GM13977 (cell line): ENCODE measurements at regions not wholly inside any gene's neighbourhood (a gene's known extent, or its start where the extent isn't known, plus 50 kb on each side); places are given as distances from the start of the nearest gene placed in this dataset.

Experiments
- DNase-seq: peaks from one replicate; pipeline ENCODE4 v3.0.0; 2012; ENCODE audit warnings: low spot score
- in situ Hi-C: fragments of 300-500 bp; cut with MboI; formaldehyde crosslinking; loops from one replicate; pipeline ENCODE4 v1.12.0; 2022; ENCODE audit warnings: low sequenced_read_pairs, low pct_unique_long_range_greater_than_20kb, mixed read lengths, inconsistent platforms; ENCODE audit not compliant: unreplicated experiment
- TF ChIP-seq, protein P1 (sequence below): IDR thresholded peaks from 2 replicates; pipeline ENCODE4 v1.5.1; 2012; ENCODE audit warnings: mild to moderate bottlenecking, control low read depth; ENCODE audit not compliant: insufficient read depth; ENCODE audit errors: extremely low read depth, missing control alignments

DNA sequence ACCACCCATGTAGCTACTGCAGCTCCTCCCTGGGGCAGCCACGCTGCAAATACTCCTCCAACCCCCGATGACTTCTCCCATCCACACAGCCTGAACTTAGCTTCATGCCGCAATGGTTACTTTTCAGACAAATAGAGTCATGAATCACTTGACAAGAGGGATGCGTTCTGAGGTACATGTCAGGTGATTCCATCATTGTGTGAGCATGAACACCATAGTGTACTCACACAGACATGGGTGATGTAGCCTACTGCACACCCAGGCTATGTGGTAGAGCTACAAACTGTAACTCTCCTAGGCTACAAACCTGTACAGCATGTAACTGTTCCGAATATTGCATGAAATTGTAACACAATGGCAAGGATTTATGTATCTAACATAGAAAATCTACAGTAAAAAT, 298.5 kb upstream of the SLC35B3 start:
- in situ Hi-C loops, result no loop called here
- TF ChIP-seq, protein P1, sequence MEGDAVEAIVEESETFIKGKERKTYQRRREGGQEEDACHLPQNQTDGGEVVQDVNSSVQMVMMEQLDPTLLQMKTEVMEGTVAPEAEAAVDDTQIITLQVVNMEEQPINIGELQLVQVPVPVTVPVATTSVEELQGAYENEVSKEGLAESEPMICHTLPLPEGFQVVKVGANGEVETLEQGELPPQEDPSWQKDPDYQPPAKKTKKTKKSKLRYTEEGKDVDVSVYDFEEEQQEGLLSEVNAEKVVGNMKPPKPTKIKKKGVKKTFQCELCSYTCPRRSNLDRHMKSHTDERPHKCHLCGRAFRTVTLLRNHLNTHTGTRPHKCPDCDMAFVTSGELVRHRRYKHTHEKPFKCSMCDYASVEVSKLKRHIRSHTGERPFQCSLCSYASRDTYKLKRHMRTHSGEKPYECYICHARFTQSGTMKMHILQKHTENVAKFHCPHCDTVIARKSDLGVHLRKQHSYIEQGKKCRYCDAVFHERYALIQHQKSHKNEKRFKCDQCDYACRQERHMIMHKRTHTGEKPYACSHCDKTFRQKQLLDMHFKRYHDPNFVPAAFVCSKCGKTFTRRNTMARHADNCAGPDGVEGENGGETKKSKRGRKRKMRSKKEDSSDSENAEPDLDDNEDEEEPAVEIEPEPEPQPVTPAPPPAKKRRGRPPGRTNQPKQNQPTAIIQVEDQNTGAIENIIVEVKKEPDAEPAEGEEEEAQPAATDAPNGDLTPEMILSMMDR, result no peak
- no peak for DNase-seq

DNA sequence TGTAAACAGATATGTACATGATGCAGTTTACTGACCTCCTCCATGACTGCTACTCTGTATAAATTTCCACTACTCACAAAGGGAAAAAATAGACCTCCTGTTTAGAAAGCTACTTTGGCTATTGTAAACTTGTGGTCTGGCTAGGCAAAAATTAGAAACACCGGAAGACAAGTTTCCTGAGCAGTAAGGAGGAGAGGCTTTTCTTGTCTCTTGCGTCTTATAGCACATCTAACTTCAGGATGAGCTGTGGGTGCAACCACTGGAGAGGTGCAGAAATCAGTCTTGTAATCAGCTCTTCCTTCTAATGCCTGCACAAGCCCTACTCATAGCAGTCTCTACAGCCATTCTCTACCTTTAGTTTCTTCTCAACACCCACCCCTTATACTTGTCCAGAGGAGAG, 296.5 kb upstream of the SLC35B3 start:
- in situ Hi-C loops, result no loop called here
- TF ChIP-seq, protein P1, result no peak
- DNase-seq, result no peak

DNA sequence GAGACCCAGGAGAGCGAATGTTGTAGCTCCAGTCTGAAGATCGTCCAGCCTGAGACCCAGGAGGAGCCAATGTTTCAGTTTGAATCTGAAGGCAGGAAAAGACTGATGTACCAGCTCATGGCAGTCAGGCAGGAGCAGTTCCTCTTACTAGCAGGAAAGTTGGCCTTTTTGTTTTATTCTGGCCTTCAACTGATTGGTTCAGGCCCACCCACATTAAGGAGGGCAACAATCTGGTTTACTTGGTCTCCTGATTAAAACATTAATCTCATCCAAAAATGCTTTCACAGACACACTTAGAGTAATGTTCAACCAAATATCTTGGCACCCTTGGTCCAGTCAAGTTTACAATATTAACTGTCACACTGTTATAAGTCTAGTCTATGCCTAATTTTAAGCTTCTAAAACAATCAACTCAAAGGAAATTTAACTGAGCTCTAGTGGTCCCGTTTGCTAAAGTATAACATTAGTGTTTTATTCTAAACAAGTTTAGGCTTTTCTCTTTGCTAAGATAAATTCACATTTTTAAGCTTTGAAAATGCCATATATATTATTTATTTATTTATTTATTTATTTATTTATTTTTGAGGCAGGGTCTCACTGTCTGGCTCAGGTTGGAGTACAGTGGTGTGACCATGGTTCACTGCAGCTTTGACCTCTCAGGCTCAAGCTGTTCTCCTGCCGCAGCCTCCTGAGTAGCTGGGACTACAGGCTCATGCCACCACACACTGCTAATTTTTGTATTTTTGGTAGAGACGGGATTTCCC, 275.5 kb upstream of the SLC35B3 start:
- TF ChIP-seq, protein P1, result no peak
- in situ Hi-C loops, result no loop called here
- DNase-seq, result no peak

DNA sequence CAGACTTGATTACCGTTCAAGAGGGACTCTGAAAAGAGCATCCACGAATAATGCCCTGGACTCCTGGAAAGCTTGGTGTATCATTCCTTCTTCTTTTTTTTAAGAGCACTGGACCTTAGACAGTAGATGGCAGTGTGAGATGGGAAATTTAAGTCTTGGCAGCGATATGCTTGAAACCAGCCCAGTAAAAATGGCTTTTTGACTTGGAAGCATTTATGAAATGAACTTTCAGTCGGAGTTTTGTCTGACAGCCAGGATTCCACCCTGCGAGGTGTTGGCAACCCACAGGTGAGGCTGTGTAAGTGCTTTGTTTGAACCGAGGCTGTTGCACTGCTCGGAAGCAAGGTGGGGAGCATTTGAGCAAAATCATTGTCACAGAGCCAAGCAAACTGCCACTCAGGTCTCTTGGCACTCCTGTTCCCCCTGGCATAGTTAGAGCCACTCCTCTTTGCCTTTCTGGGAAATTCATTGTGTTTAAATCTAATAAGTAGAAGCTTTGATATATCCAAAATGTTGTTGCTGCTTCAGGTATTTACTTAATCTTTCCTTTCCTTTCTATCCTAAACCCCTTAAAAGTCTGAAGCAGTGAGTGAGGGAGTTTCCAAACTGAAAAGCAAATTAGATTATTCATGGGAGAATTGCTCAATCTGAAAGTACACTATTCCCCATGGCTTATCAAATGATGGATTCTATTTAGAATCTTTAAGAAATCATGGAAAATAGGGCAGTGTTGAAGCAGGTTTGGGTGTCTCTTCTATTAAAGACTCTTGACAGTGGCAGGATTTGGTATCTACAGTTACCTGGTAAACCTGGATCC, 272.8 kb upstream of the SLC35B3 start:
- peak; percentile 13 for DNase-seq
- TF ChIP-seq, protein P1, result peak; percentile 32
- in situ Hi-C loops, result no loop called here

DNA sequence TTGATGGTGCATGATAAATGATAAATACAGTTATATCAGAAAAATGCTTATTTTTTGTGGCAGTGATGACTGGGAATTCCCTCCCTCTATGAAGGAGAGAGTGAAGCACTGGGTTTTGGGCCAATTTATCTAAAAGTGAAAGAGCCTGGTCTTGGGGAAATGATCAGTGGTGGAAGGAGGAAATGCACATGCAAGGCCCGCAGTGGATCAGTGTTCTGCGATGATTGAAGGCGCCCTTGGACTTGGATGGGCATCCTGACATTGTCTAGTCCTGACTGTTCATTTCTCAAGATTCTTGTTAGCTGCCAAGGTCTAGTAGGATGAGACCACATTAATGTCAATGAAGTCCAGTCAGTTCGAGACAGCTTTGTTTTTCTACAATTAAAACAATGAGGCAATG, 272.0 kb upstream of the SLC35B3 start:
- TF ChIP-seq, protein P1, result no peak
- in situ Hi-C loops, result no loop called here
- no peak for DNase-seq

DNA sequence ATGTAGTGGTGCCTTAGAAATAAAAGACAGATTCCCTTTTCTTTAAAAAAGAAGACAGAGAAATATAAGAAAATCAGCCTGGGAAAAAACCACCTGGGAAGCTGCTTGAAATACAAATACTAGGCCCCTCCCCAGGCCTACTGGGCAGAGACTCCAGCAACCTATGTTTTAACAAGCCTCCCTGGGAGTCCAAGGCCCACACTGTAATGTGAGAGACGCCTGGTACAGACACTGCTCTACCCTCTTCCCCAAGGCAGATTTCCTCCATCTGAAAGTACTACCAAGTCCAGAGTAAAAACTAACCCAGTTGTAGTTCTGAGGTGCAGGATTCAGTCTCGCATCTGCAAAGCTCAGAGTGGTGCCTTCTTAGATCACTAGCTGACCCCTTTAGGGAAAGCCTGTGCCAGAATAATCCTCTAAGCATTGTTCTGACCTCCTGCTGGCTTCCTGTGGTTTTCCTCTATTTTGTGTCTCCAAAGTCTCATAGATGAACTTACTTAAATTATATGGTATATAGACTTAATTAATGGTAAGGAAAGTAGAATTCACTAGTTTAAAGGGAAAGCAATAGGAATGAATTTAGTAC, 270.2 kb upstream of the SLC35B3 start:
- DNase-seq, result no peak
- in situ Hi-C loops, result no loop called here
- TF ChIP-seq, protein P1, result no peak
